Activated T-cell treated with anti-CD3 and anti-CD28 coated beads, Interleukin-2, amount 50 U/mL, for 1 hour (primary cell): ENCODE measurements at regions not wholly inside any gene's neighbourhood (a gene's known extent, or its start where the extent isn't known, plus 50 kb on each side); places are given as distances from the start of the nearest gene placed in this dataset.
"Not testable (repeated sequence)": the region's sequence is repeated elsewhere in the genome, so short reads cannot be mapped to it uniquely, and the experiment has no call there.

Experiments used
- DNase-seq: peaks from one replicate; pipeline ENCODE4 v3.0.0-alpha.2; 2020

- DNase-seq: no peak
Observed at GRCh38 chr2:180694445-180695421, 285.7 kb upstream of the UBE2E3 start.

GRCh38 chr2:180692322-180692721 lies 288.1 kb upstream of the UBE2E3 start:
- DNase-seq: no peak

GRCh38 chr2:180691855-180692223 lies 288.6 kb upstream of the UBE2E3 start:
- DNase-seq: not testable (repeated sequence)

GRCh38 chr2:180691186-180691854 lies 289.1 kb upstream of the UBE2E3 start:
- DNase-seq: not testable (repeated sequence)

GRCh38 chr2:180690611-180691010 lies 289.8 kb upstream of the UBE2E3 start:
- DNase-seq: no peak

- no peak for DNase-seq
Observed at GRCh38 chr2:180682871-180683270, 297.5 kb upstream of the UBE2E3 start.

- DNase-seq: no peak
Observed at GRCh38 chr2:180679693-180680092, 300.7 kb upstream of the UBE2E3 start.

- no peak for DNase-seq
Observed at GRCh38 chr2:180678625-180678972, 301.8 kb upstream of the UBE2E3 start.

GRCh38 chr2:180677930-180678624 lies 302.3 kb upstream of the UBE2E3 start:
- no peak for DNase-seq

- no peak for DNase-seq
Observed at GRCh38 chr2:180677200-180677599, 303.2 kb upstream of the UBE2E3 start.

- DNase-seq: no peak
Observed at GRCh38 chr2:180676520-180677025, 303.8 kb upstream of the UBE2E3 start.

- no peak for DNase-seq
Observed at GRCh38 chr2:180675170-180675569, 305.2 kb upstream of the UBE2E3 start.

- no peak for DNase-seq
Observed at GRCh38 chr2:180672377-180672776, 308.0 kb upstream of the UBE2E3 start.

- no peak for DNase-seq
Observed at GRCh38 chr2:180670302-180671003, 310.0 kb upstream of the UBE2E3 start.

GRCh38 chr2:180669016-180669415 lies 311.4 kb upstream of the UBE2E3 start:
- DNase-seq: no peak

- DNase-seq: no peak
Observed at GRCh38 chr2:180664507-180664906, 315.9 kb upstream of the UBE2E3 start.

GRCh38 chr2:180662941-180663471 lies 317.4 kb upstream of the UBE2E3 start:
- no peak for DNase-seq

GRCh38 chr2:180662521-180662920 lies 317.9 kb upstream of the UBE2E3 start:
- no peak for DNase-seq

- no peak for DNase-seq
Observed at GRCh38 chr2:180661686-180662030, 318.7 kb upstream of the UBE2E3 start.

GRCh38 chr2:180660881-180661685 lies 319.3 kb upstream of the UBE2E3 start:
- no peak for DNase-seq

- DNase-seq: no peak
Observed at GRCh38 chr2:180660207-180660606, 320.2 kb upstream of the UBE2E3 start.

GRCh38 chr2:180657054-180657453 lies 323.4 kb upstream of the UBE2E3 start:
- DNase-seq: no peak
